Iris pigment epithelial cell (primary cell): ENCODE measurements at regions not wholly inside any gene's neighbourhood (a gene's known extent, or its start where the extent isn't known, plus 50 kb on each side); places are given as distances from the start of the nearest gene placed in this dataset.

Experiments used
- DNase-seq: peaks from one replicate; pipeline ENCODE4 v3.0.0-alpha.2; 2011; ENCODE audit warnings: low read depth

- DNase-seq = no peak
Observed at GRCh38 chr3:30945291-30945690, 50.8 kb upstream of the GADL1 start.

GRCh38 chr3:30948426-30948825, 54.0 kb upstream of the GADL1 start:
- no peak for DNase-seq

GRCh38 chr3:30951826-30952225, 57.4 kb upstream of the GADL1 start:
- DNase-seq = no peak

GRCh38 chr3:30952786-30953185, 58.3 kb upstream of the GADL1 start:
- no peak for DNase-seq

GRCh38 chr3:30954426-30954825, 60.0 kb upstream of the GADL1 start:
- no peak for DNase-seq

- DNase-seq = no peak
Observed at GRCh38 chr3:30962084-30962483, 67.6 kb upstream of the GADL1 start.

GRCh38 chr3:30962493-30962892, 68.0 kb upstream of the GADL1 start:
- no peak for DNase-seq

- no peak for DNase-seq
Observed at GRCh38 chr3:30963223-30963722, 68.8 kb upstream of the GADL1 start.

- no peak for DNase-seq
Observed at GRCh38 chr3:30964612-30965011, 70.2 kb upstream of the GADL1 start.

- DNase-seq = no peak
Observed at GRCh38 chr3:30966896-30967295, 72.4 kb upstream of the GADL1 start.

GRCh38 chr3:30970183-30970582, 75.7 kb upstream of the GADL1 start:
- DNase-seq = no peak

- DNase-seq = no peak
Observed at GRCh38 chr3:30972449-30972848, 78.0 kb upstream of the GADL1 start.

- no peak for DNase-seq
Observed at GRCh38 chr3:30974071-30974470, 79.6 kb upstream of the GADL1 start.

GRCh38 chr3:30977592-30977991, 83.1 kb upstream of the GADL1 start:
- DNase-seq = no peak

- no peak for DNase-seq
Observed at GRCh38 chr3:30980993-30981392, 86.5 kb upstream of the GADL1 start.

GRCh38 chr3:30982416-30983075, 88.1 kb upstream of the GADL1 start:
- DNase-seq = no peak

- DNase-seq = peak; percentile 24
Observed at GRCh38 chr3:30984855-30985749, 90.6 kb upstream of the GADL1 start.

- DNase-seq = no peak
Observed at GRCh38 chr3:30986551-30986950, 92.1 kb upstream of the GADL1 start.

GRCh38 chr3:30988769-30989168, 94.3 kb upstream of the GADL1 start:
- no peak for DNase-seq

- DNase-seq = no peak
Observed at GRCh38 chr3:30989276-30990030, 95.0 kb upstream of the GADL1 start.

- no peak for DNase-seq
Observed at GRCh38 chr3:30996467-30996866, 102.0 kb upstream of the GADL1 start.

- no peak for DNase-seq
Observed at GRCh38 chr3:31002730-31003129, 108.3 kb upstream of the GADL1 start.
